Neuronal stem cell (in vitro differentiated cells): ENCODE measurements at regions not wholly inside any gene's neighbourhood (a gene's known extent, or its start where the extent isn't known, plus 50 kb on each side); places are given as distances from the start of the nearest gene placed in this dataset.
"Not testable (repeated sequence)": the region's sequence is repeated elsewhere in the genome, so short reads cannot be mapped to it uniquely, and the experiment has no call there.

ENCODE experiments used
- DNase-seq: peaks from one replicate; pipeline ENCODE4 v3.0.0-alpha.2; 2013; ENCODE audit warnings: low spot score
- H2AFZ ChIP-seq: one replicate; pipeline ENCODE4 v1.6.1; 2013; ENCODE audit warnings: mild to moderate bottlenecking, low read length, inconsistent platforms
- H2AK5ac ChIP-seq: 2 replicates; pipeline ENCODE4 v1.6.1; 2013; ENCODE audit warnings: low read depth, mild to moderate bottlenecking, inconsistent platforms, low read length, moderate library complexity, mixed read lengths
- H2BK120ac ChIP-seq: 2 replicates; pipeline ENCODE4 v1.6.1; 2013; ENCODE audit warnings: low read depth, mild to moderate bottlenecking, inconsistent platforms, low read length, moderate library complexity, mixed read lengths
- H2BK12ac ChIP-seq: one replicate; pipeline ENCODE4 v1.6.1; 2013; ENCODE audit warnings: low read length, inconsistent platforms
- H2BK15ac ChIP-seq: 2 replicates; pipeline ENCODE4 v1.6.1; 2013; ENCODE audit warnings: mild to moderate bottlenecking, low read length, inconsistent platforms, mixed read lengths
- H2BK5ac ChIP-seq: one replicate; pipeline ENCODE4 v1.6.1; 2013; ENCODE audit warnings: inconsistent platforms, mild to moderate bottlenecking, low read length, moderate library complexity
- H3K14ac ChIP-seq: one replicate; pipeline ENCODE4 v1.6.1; 2013; ENCODE audit warnings: low read length, inconsistent platforms
- H3K18ac ChIP-seq: 2 replicates; pipeline ENCODE4 v1.6.1; 2013; ENCODE audit warnings: low read length, inconsistent platforms
- H3K23ac ChIP-seq: 2 replicates; pipeline ENCODE4 v1.6.1; 2013; ENCODE audit warnings: low read depth, mild to moderate bottlenecking, mixed read lengths, low read length, inconsistent platforms; ENCODE audit not compliant: poor library complexity
- H3K27ac ChIP-seq: replicated peaks from 3 replicates; pipeline ENCODE4 v1.5.1; 2013; ENCODE audit warnings: low read length, inconsistent platforms
- H3K27me3 ChIP-seq, 3 experiments: 2 replicates each; pipeline ENCODE4 v1.6.1; 2013; ENCODE audit warnings: low read length in 3 of 3, mild to moderate bottlenecking in 2 of 3, inconsistent platforms in 1 of 3, low read depth in 1 of 3, mixed read lengths in 1 of 3, moderate library complexity in 1 of 3; ENCODE audit not compliant: control insufficient read depth in 3 of 3, insufficient read depth in 3 of 3
- H3K36me3 ChIP-seq, 2 donors: replicated peaks in 1 of 2; 2 replicates each; pipeline ENCODE4 v1.6.1; 2013; ENCODE audit warnings: low read length in 2 of 2; ENCODE audit not compliant: control insufficient read depth in 2 of 2, insufficient read depth in 2 of 2
- H3K4ac ChIP-seq: 2 replicates; pipeline ENCODE4 v1.6.1; 2013; ENCODE audit warnings: inconsistent platforms, mild to moderate bottlenecking, low read length, moderate library complexity
- H3K4me1 ChIP-seq, 2 donors: 1 replicate in 1 of 2; 2 replicates in 1 of 2; pipeline ENCODE4 v1.6.1; 2013; ENCODE audit warnings: low read length in 2 of 2, low read depth in 1 of 2; ENCODE audit not compliant: control insufficient read depth in 2 of 2, insufficient read depth in 1 of 2
- H3K4me2 ChIP-seq: one replicate; pipeline ENCODE4 v1.6.1; 2013; ENCODE audit warnings: mild to moderate bottlenecking, low read length, inconsistent platforms; ENCODE audit not compliant: insufficient read depth, poor library complexity, severe bottlenecking
- H3K4me3 ChIP-seq, 2 donors: 2 replicates each; pipeline ENCODE4 v1.5.1; 2013; ENCODE audit warnings: low read length in 2 of 2, mild to moderate bottlenecking in 2 of 2, inconsistent platforms in 1 of 2, moderate library complexity in 1 of 2
- H3K79me1 ChIP-seq: one replicate; pipeline ENCODE4 v1.6.1; 2013; ENCODE audit warnings: low read depth, mild to moderate bottlenecking, inconsistent platforms, low read length, moderate library complexity
- H3K9ac ChIP-seq: one replicate; pipeline ENCODE4 v1.6.1; 2013; ENCODE audit warnings: mild to moderate bottlenecking, low read depth, low read length, inconsistent platforms; ENCODE audit not compliant: poor library complexity
- H3K9me3 ChIP-seq, 2 donors: replicated peaks in 1 of 2; 2 replicates each; pipeline versions ENCODE3 to v1.6.1; 2013; ENCODE audit warnings: low read length in 2 of 2, mild to moderate bottlenecking in 2 of 2, inconsistent platforms in 1 of 2, low read depth in 1 of 2, mixed read lengths in 1 of 2, moderate library complexity in 1 of 2; ENCODE audit not compliant: control insufficient read depth in 2 of 2, insufficient read depth in 1 of 2
- H4K8ac ChIP-seq: one replicate; pipeline ENCODE4 v1.6.1; 2013; ENCODE audit warnings: low read depth, mild to moderate bottlenecking, inconsistent platforms, low read length, moderate library complexity
- H4K91ac ChIP-seq: one replicate; pipeline ENCODE4 v1.6.1; 2013; ENCODE audit warnings: low read length, low read depth, mild to moderate bottlenecking, inconsistent platforms; ENCODE audit not compliant: poor library complexity
- WGBS, 2 donors: extraction: QIAGEN DNeasy Blood & Tissue Kit; methylation state at CpG; one replicate each; pipeline ENCODE4 v1.1.7; 2013; ENCODE audit warnings: missing lambda C conversion rate in 2 of 2, mixed read lengths in 1 of 2; ENCODE audit not compliant: insufficient read length in 2 of 2, insufficient replicate concordance in 1 of 2; ENCODE audit errors: extremely low coverage in 2 of 2; 5-methylcytosine and 5-hydroxymethylcytosine counted together

DNA sequence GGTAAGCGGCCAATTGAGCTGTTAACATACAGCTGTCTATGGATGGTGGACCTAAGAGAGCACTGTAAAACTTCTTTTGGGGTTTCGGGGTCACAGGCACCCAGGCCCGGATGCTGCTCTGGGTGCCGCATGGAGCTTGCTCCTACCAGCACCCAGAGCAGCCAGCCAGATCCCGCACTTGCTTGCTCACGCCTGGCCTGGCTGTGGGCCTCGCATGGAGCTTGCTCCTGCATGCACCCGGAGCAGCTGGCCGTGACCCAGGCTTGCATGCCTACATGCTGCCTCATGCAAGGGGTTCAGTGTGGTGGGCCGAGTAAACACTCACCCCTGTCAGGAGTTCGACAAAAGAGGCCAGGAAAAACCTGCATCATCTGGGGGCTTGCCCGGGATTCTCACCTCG lies 896.9 kb downstream of the SORCS1 start:
- Histone ChIP-seq H3K23ac (no peak overlapping the region), H3K18ac (no peak overlapping the region), H2AK5ac (no peak overlapping the region), H3K27ac (no peak overlapping the region), H3K4ac (no peak overlapping the region), H3K14ac (peak overlapping the region; percentile 41), H2BK12ac (peak overlapping the region; percentile 87), H2AFZ (no peak overlapping the region), H4K91ac (no peak overlapping the region), H3K9ac (no peak overlapping the region), H3K4me1 (no peaks in the 10 kb centered on the region), H2BK120ac (no peak overlapping the region), H4K8ac (no peak overlapping the region), H3K4me3 (no peak overlapping the region), H3K36me3 (no peaks in the 10 kb centered on the region), H3K4me2 (no peak overlapping the region), H3K9me3 (no peaks in the 10 kb centered on the region), H2BK5ac (no peak overlapping the region), H3K27me3 (no peaks in the 10 kb centered on the region), H2BK15ac (no peak overlapping the region), H3K79me1 (no peaks in the 10 kb centered on the region)
- WGBS, 2 donors, result no CpG with 5 or more reads among the region's 13 CpGs
- DNase-seq, result no peak

- no CpG with 5 or more reads among the region's 6 CpGs for WGBS, 2 donors
Measured at GRCh38 chr10:106257432-106257831, 907.1 kb downstream of the SORCS1 start.

GRCh38 chr10:106255111-106255678 lies 909.3 kb downstream of the SORCS1 start:
- H3K9ac ChIP-seq, result no peak overlapping the region
- no peak overlapping the region for H3K23ac ChIP-seq
- no peak overlapping the region for H4K91ac ChIP-seq
- H3K27ac ChIP-seq, result no peak overlapping the region
- H3K4me1 ChIP-seq, result no peaks in the 10 kb centered on the region
- H3K79me1 ChIP-seq, result no peaks in the 10 kb centered on the region
- no peak overlapping the region for H3K18ac ChIP-seq
- H3K4me3 ChIP-seq, result no peak overlapping the region
- H3K14ac ChIP-seq, result no peak overlapping the region
- no peak overlapping the region for H2BK12ac ChIP-seq
- no peak overlapping the region for H2BK120ac ChIP-seq
- no peak overlapping the region for H3K4me2 ChIP-seq
- DNase-seq, result no peak
- H2AFZ ChIP-seq, result no peak overlapping the region
- H3K9me3 ChIP-seq, result no peaks in the 10 kb centered on the region
- no peak overlapping the region for H2BK15ac ChIP-seq
- no peaks in the 10 kb centered on the region for H3K36me3 ChIP-seq
- H3K27me3 ChIP-seq, result no peaks in the 10 kb centered on the region
- H2BK5ac ChIP-seq, result no peak overlapping the region
- H2AK5ac ChIP-seq, result no peak overlapping the region
- WGBS, 2 donors, result no CpG with 5 or more reads among the region's 6 CpGs
- no peak overlapping the region for H4K8ac ChIP-seq
- no peak overlapping the region for H3K4ac ChIP-seq

More at GRCh38 chr10:106257432-106257831, 907.1 kb downstream of the SORCS1 start:
- not testable (repeated sequence) for H3K4me2 ChIP-seq, H3K23ac ChIP-seq, H3K79me1 ChIP-seq, H3K4me1 ChIP-seq, H3K36me3 ChIP-seq, H4K8ac ChIP-seq, H2BK12ac ChIP-seq, H3K27me3 ChIP-seq, H2AFZ ChIP-seq, H3K4me3 ChIP-seq, H3K14ac ChIP-seq, H2BK120ac ChIP-seq, H3K4ac ChIP-seq, H3K27ac ChIP-seq, H3K18ac ChIP-seq, H2BK5ac ChIP-seq, H3K9ac ChIP-seq, H2BK15ac ChIP-seq, H3K9me3 ChIP-seq, DNase-seq, H2AK5ac ChIP-seq, H4K91ac ChIP-seq

- H3K9me3 ChIP-seq, result no peaks in the 10 kb centered on the region
- no peak overlapping the region for H2BK15ac ChIP-seq
- no peak overlapping the region for H2AK5ac ChIP-seq
- no peaks in the 10 kb centered on the region for H3K4me1 ChIP-seq
- no peak overlapping the region for H4K91ac ChIP-seq
- no peak overlapping the region for H2BK120ac ChIP-seq
- H2BK5ac ChIP-seq, result no peak overlapping the region
- no peak overlapping the region for H2AFZ ChIP-seq
- H3K9ac ChIP-seq, result no peak overlapping the region
- H3K23ac ChIP-seq, result no peak overlapping the region
- no CpG with 5 or more reads among the region's 7 CpGs for WGBS, 2 donors
- H3K36me3 ChIP-seq, result no peaks in the 10 kb centered on the region
- H3K18ac ChIP-seq, result no peak overlapping the region
- H4K8ac ChIP-seq, result no peak overlapping the region
- H2BK12ac ChIP-seq, result no peak overlapping the region
- no peak overlapping the region for H3K4ac ChIP-seq
- no peak overlapping the region for H3K4me2 ChIP-seq
- no peaks in the 10 kb centered on the region for H3K27me3 ChIP-seq
- no peak for DNase-seq
- H3K27ac ChIP-seq, result no peak overlapping the region
- H3K79me1 ChIP-seq, result no peaks in the 10 kb centered on the region
- no peak overlapping the region for H3K14ac ChIP-seq
- H3K4me3 ChIP-seq, result no peak overlapping the region
Measured at GRCh38 chr10:106254071-106254470, 910.4 kb downstream of the SORCS1 start.
